Upper lobe of left lung (tissue), 6 donors: ENCODE measurements at regions not wholly inside any gene's neighbourhood (a gene's known extent, or its start where the extent isn't known, plus 50 kb on each side); places are given as distances from the start of the nearest gene placed in this dataset.
"Not testable (repeated sequence)": the region's sequence is repeated elsewhere in the genome, so short reads cannot be mapped to it uniquely, and the experiment has no call there.

Experiments used
- ATAC-seq, 2 donors: fragments of 200-7000 bp; cut with Tn5 transposase; one replicate each; pipeline ENCODE4 v1.9.1; 2022; ENCODE audit warnings: mild to moderate bottlenecking in 2 of 2, moderate library complexity in 2 of 2; ENCODE audit not compliant: low FRiP score in 2 of 2
- DNase-seq, 2 donors: peaks; one replicate each; pipeline ENCODE4 v3.0.0-alpha.2; 2019 to 2020
- H3K27ac ChIP-seq, 4 donors: fragments of 200-600 bp; sonication (generic); one replicate each; pipeline ENCODE4 v1.5.1; 2016 to 2019
- H3K27me3 ChIP-seq, 4 donors: fragments of 200-600 bp; sonication (generic); one replicate each; pipeline ENCODE4 v1.5.1; 2017 to 2019
- H3K36me3 ChIP-seq, 4 donors: fragments of 200-600 bp; sonication (generic); one replicate each; pipeline ENCODE4 v1.5.1; 2016 to 2019
- H3K4me1 ChIP-seq, 4 donors: fragments of 200-600 bp; sonication (generic); one replicate each; pipeline ENCODE4 v1.5.1; 2018 to 2019
- H3K4me3 ChIP-seq, 4 donors: fragments of 200-600 bp; sonication (generic); one replicate each; pipeline ENCODE4 v1.5.1; 2017 to 2019; ENCODE audit warnings: mild to moderate bottlenecking in 2 of 4, moderate library complexity in 1 of 4
- H3K9me3 ChIP-seq, 4 donors: fragments of 200-600 bp; sonication (generic); one replicate each; pipeline ENCODE4 v1.5.1; 2018 to 2019
- EP300 ChIP-seq, 4 donors: sonication (generic); formaldehyde crosslinking; IDR thresholded peaks; one replicate each; pipeline ENCODE4 v1.5.1; 2017; ENCODE audit warnings: antibody characterized with exemption in 4 of 4, control low read depth in 2 of 4
- POLR2A ChIP-seq, 4 donors: fragments of 450-650 bp; IDR thresholded peaks; one replicate each; pipeline ENCODE4 v1.5.1; 2016 to 2017; ENCODE audit warnings: antibody characterized with exemption in 4 of 4, mild to moderate bottlenecking in 2 of 4
- POLR2AphosphoS5 ChIP-seq, 2 donors: sonication (generic); formaldehyde crosslinking; IDR thresholded peaks; one replicate each; pipeline ENCODE4 v1.5.1; 2017; ENCODE audit warnings: antibody characterized with exemption in 2 of 2
- WGBS, 2 donors: methylation state at CpG; one replicate each; pipeline ENCODE4 v1.1.5; 2017 to 2018; 5-methylcytosine and 5-hydroxymethylcytosine counted together
- TF ChIP-seq, protein P1 (sequence below), 6 experiments: fragments of 450-650 bp in 4 of 6; fragments of 200-600 bp in 2 of 6; sonication (generic) in 2 of 6; IDR thresholded peaks; one replicate each; pipeline ENCODE4 v1.5.1; 2016 to 2019; ENCODE audit warnings: antibody characterized with exemption in 6 of 6
- donor health status: DM: no; HTN: no; CAD: no; lungs with moderate emphysema.
- donor health status: DM: no; HTN: yes; CAD: no; lungs with severe emphysema.

DNA sequence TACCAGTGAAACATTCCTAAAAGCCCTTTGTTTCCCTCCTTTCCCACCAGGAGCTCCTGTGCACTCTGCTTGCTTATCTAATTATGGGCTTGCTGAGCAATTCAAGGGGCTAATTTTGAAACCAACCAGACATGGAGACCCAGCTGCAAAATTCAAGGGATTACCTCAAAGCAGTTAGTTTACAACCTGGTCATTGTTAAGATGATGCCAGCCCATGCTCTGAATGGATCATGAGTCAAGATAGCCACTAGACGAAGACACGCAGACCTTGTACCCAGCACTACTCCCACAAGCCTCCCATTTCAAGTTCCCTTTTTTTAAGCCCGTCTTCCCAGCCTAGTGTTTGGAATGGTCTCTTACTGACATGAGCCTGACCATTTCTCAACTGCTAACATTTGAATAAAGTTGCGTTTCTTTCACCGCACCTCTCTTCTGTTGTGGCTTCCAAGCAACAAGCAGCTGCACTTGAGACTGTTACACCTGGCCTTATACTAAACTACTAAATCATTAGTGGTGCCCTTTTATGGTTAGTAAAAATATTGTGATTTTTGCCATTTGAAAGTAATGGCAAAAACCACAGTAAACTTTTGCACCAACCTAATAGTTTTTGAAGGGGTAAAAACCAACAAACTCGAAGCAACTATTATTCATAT lies 315.3 kb upstream of the LUZP2 start:
- H3K36me3 ChIP-seq, result no peaks in the 10 kb centered on the region
- WGBS, 2 donors, result 86% methylated on average over 5 of the region's 6 CpGs
- DNase-seq (no peak), ATAC-seq (no peak)
- TF ChIP-seq EP300 (IDR thresholded peaks at IDR 0.05) (no peak), POLR2AphosphoS5 (IDR thresholded peaks at IDR 0.05) (no peak), POLR2A (IDR thresholded peaks at IDR 0.05) (no peak)
- TF ChIP-seq, protein P1, sequence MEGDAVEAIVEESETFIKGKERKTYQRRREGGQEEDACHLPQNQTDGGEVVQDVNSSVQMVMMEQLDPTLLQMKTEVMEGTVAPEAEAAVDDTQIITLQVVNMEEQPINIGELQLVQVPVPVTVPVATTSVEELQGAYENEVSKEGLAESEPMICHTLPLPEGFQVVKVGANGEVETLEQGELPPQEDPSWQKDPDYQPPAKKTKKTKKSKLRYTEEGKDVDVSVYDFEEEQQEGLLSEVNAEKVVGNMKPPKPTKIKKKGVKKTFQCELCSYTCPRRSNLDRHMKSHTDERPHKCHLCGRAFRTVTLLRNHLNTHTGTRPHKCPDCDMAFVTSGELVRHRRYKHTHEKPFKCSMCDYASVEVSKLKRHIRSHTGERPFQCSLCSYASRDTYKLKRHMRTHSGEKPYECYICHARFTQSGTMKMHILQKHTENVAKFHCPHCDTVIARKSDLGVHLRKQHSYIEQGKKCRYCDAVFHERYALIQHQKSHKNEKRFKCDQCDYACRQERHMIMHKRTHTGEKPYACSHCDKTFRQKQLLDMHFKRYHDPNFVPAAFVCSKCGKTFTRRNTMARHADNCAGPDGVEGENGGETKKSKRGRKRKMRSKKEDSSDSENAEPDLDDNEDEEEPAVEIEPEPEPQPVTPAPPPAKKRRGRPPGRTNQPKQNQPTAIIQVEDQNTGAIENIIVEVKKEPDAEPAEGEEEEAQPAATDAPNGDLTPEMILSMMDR (IDR thresholded peaks at IDR 0.05), result no peak
- no peak overlapping the region for H3K4me3 ChIP-seq
- no peaks in the 10 kb centered on the region for H3K4me1 ChIP-seq
- H3K9me3 ChIP-seq, result no peaks in the 10 kb centered on the region
- H3K27ac ChIP-seq, result no peak overlapping the region
- H3K27me3 ChIP-seq, result no peaks in the 10 kb centered on the region

DNA sequence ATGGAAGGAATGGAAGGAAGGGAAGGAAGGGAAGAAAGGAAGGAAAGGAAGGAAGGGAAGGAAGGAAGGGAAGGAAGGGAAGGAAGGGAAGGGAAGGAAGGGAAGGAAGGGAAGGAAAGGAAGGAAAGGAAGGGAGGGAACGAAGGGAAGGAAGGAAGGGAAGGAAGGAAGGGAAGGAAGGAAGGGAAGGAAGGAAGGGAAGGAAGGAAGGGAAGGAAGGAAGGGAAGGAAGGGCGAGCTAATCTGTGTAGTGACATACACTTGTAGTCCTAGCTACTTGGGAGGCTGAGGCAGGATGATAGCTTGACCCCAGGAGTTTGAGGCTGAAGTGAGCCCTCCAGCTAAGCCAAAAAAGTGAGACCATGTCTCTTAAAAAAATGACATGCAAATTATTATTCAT lies 311.3 kb upstream of the LUZP2 start:
- H3K4me1 ChIP-seq, H3K9me3 ChIP-seq, H3K36me3 ChIP-seq, DNase-seq, H3K27ac ChIP-seq, ATAC-seq, H3K27me3 ChIP-seq, H3K4me3 ChIP-seq: not testable (repeated sequence)
- 74 to 92% methylated on average over 1 to 2 of the region's 2 CpGs for WGBS, 2 donors

DNA sequence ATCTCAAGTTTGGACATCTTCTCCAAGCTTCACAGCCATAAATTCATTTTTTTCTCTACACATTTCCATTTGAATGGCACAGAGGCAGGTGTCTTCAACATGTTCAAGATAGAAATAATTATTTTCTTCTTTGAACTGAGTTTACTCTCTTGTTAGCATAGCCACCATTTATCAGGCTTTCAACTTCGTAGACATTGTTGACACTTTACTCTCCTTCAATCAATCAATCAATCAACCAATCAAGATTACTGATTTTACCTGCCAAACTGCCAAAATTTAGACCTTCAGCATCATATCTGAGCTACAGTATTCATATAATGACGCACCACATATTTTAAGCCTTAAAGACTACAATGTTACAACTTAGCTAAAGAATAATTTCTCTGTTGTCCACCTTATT lies 300.1 kb upstream of the LUZP2 start:
- H3K9me3 ChIP-seq, result no peaks in the 10 kb centered on the region
- DNase-seq (no peak), ATAC-seq (no peak)
- H3K27me3 ChIP-seq, result no peaks in the 10 kb centered on the region
- H3K27ac ChIP-seq, result no peak overlapping the region
- 72 to 74% methylated on average over 2 of the region's 2 CpGs for WGBS, 2 donors
- no peaks in the 10 kb centered on the region for H3K36me3 ChIP-seq
- H3K4me3 ChIP-seq, result no peak overlapping the region
- H3K4me1 ChIP-seq, result no peaks in the 10 kb centered on the region
- TF ChIP-seq POLR2AphosphoS5 (IDR thresholded peaks at IDR 0.05), result no peak
- TF ChIP-seq, protein P1 (IDR thresholded peaks at IDR 0.05), result no peak
- no peak for TF ChIP-seq EP300 (IDR thresholded peaks at IDR 0.05)
- TF ChIP-seq POLR2A (IDR thresholded peaks at IDR 0.05), result no peak

DNA sequence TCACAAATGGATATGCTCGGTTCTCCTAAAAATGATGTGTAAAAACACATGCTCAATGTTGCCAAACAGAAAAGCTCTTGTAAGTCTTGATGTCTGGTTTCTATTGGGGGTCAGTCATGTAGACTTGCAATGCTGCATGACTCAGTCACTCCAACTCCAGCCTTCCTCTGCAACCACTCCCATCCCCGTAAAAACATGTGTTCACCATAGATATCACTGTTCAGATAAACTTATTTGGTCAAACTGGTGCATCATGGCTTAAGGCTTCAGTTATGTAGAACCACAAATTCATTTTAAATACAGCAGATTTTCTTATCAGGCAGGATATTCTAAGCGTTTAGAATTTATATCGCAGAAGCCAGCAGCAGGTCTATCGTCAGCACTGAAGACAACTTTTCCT lies 298.4 kb upstream of the LUZP2 start:
- Histone ChIP-seq H3K27ac (no peak overlapping the region), H3K4me1 (no peaks in the 10 kb centered on the region), H3K4me3 (no peak overlapping the region), H3K27me3 (no peaks in the 10 kb centered on the region), H3K9me3 (no peaks in the 10 kb centered on the region), H3K36me3 (no peaks in the 10 kb centered on the region)
- no peak for ATAC-seq
- no peak for DNase-seq
- 80 to 97% methylated on average over 5 of the region's 5 CpGs for WGBS, 2 donors
- TF ChIP-seq POLR2A (IDR thresholded peaks at IDR 0.05) (no peak), EP300 (IDR thresholded peaks at IDR 0.05) (no peak), POLR2AphosphoS5 (IDR thresholded peaks at IDR 0.05) (no peak)
- TF ChIP-seq, protein P1 (IDR thresholded peaks at IDR 0.05), result no peak

DNA sequence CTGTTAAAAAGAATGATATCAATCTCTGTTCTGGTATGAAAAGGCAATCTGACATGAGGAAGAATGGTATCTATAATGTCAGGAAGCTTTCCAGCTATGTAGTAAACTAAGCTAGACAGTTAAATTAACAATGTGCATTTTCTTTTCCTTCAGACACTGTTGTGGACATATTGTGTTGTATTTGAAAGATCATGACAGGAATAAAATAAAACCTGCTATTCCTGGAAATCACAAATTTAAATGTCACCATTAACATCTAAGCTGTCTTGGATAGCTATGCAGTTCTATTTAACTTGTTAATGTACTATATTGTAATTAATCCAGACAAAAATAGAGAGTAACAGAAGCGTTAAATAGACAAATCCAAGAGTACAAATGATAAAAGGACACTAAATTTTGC lies 297.4 kb upstream of the LUZP2 start:
- no peaks in the 10 kb centered on the region for H3K36me3 ChIP-seq
- 72 to 83% methylated on average over 1 of the region's 1 CpG for whole genome bisulfite sequencing, 2 donors
- no peaks in the 10 kb centered on the region for H3K27me3 ChIP-seq
- ATAC-seq (no peak), DNase-seq (no peak)
- no peaks in the 10 kb centered on the region for H3K9me3 ChIP-seq
- H3K27ac ChIP-seq, result no peak overlapping the region
- TF ChIP-seq EP300 (IDR thresholded peaks at IDR 0.05) (no peak), POLR2A (IDR thresholded peaks at IDR 0.05) (no peak), POLR2AphosphoS5 (IDR thresholded peaks at IDR 0.05) (no peak)
- TF ChIP-seq, protein P1 (IDR thresholded peaks at IDR 0.05), result no peak
- no peak overlapping the region for H3K4me3 ChIP-seq
- no peaks in the 10 kb centered on the region for H3K4me1 ChIP-seq
